Bone marrow (tissue), 2 donors: ENCODE measurements at regions not wholly inside any gene's neighbourhood (a gene's known extent, or its start where the extent isn't known, plus 50 kb on each side); places are given as distances from the start of the nearest gene placed in this dataset.
"Not testable (repeated sequence)": the region's sequence is repeated elsewhere in the genome, so short reads cannot be mapped to it uniquely, and the experiment has no call there.

Source experiments
- DNase-seq, 2 donors: peaks; one replicate each; lab custom pipeline; 2025; lab: John Stamatoyannopoulos, UW

DNA sequence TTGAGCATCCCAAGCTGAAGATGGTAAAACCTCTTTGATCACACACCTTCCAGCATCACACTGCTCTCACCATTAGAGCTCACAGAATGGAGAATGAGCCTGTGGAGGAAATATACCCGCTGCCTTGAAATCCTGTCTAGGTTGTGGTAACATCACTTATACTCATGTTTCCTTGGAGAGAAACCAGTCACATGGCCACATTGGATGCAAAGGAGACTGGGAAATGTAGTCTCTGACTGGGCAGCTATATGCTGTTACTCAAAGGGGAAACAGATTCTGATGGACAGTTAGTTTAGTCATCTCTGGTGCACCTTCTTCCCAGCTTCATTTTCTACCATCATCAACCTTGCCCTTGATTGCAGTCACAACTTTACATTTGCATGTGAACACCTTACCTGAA, 286.3 kb downstream of the ANKRD50 start:
- no peak for DNase-seq

DNA sequence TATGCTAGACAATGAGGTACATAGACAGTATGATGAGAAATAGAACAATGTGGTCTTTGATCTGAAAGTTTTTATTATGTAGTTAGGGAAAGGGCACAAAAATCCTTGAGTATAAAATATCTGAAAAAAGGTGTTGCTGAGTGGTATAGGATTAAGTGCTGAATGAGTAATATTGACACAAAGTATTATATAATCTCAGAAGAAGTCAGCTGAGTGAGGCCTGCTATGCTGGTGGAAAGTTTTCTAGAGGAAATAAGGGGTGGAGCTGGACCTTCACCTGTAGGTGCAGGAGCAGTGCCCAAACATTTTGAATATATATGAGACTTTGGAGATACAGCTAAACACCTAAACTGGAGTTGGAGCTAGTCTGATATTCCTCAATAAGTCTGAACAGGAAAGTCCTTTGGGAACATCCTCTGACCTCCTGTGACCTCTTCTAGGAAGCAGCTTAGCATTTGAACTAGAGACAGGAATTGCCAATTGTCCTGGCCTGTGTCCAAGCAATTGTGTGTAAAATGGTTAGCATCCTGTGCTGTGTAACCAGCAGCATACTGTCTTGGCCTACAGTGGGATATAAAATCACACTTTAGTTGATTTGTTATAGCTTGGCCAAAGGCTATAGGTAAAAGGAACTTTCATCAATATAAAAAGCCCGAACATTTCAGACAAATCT, 285.3 kb downstream of the ANKRD50 start:
- no peak for DNase-seq

DNA sequence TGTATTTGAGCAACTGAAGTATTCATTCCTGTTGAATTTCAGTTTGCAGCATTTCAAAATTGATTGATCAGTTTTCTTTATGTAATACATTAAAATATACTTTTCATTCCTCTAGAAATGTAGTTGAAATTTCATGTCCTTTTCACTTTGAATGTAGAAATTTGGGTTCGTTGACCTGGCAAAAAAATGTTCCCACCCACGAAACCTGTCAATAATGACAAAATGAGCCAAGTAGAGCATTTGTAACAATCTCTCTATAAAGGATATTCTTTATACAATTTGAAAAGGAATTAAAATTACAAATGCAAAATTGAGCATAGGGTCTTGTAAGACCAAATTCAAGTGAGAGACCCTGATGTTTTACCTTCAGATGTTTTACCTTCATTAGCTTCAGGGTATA, 283.9 kb downstream of the ANKRD50 start:
- no peak for DNase-seq

DNA sequence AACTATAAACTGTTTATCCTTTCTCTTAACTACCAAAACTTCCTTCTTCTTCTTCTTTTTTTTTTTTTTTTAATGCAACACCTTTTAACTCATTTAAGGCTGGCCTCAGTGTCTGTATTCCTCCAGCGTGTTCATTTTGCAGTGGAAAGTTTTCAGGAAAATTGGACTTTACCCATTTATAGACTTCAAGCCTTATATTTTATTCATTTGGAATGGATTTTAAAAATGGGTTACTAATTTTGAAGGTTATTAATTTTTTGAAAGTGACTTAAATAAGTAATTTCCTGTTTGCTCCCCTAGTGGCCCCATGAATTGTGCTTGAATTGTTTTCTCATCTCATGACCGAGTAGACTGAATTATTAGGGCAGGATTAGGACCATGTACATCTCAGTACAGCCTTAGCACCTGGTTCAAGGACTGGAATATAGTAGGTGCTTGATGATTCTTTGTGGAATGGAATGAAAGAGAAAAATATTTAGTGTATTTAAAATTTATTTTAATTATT, 282.7 kb downstream of the ANKRD50 start:
- no peak for DNase-seq

DNA sequence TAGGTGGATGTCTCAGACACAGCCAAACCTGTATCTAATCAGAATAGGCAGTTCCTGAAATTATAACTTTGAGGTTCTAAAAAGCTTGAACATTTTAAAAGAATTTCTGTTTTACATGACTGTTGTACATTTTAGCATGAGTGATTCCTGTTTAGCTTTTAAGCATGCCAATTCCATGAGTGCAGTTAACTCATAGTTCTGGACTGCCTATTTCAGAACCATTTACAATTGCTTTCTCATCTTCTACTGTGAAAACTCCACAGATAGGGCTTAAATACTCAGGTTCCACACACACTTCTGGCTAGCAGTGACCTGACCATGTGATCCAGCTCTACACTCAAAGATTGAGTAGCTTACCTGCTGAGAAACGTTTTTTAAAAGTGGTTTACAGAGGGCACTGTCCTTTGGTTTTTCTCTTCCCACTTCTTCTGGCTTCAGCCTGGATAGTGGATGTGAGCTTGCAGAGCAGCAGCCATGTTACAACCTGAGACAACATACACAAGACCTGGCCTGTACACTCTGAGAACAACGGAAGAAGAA, 280.8 kb downstream of the ANKRD50 start:
- no peak for DNase-seq

DNA sequence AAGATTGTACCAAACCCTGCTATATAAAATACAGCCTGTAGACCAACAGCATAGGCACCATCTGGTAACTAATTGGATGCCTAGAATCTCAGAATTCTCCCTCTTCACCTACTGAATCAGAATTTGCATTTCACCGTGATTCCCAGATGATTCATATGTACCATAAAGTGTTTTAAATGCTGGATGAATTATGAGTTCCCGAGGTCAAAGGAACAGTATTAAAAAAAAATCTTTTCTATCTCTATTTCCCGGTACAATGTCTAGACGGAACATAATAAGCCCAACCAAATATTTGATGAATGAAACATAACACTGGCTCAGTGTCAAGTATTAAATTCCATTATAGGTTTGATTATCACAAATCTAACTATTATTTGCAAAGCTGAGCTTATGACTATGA, 280.0 kb downstream of the ANKRD50 start:
- DNase-seq, result no peak

DNA sequence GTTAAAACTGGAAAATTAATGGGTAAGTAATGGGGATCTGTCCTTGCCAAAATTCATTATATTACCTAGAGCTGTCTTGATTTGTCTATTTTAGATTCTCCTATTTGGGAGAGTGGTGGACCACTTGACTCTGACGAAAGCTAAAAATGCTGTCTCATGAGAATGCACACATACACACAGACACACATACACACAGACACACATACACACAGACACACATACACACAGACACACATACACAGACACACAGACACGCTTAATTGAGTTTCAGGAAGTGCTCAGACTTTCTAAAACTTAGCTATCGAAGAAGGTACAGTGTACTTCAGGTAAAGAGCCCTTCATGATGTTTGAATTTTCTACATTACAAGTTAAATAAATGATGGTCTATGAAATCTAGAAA, 279.5 kb downstream of the ANKRD50 start:
- no peak for DNase-seq

DNA sequence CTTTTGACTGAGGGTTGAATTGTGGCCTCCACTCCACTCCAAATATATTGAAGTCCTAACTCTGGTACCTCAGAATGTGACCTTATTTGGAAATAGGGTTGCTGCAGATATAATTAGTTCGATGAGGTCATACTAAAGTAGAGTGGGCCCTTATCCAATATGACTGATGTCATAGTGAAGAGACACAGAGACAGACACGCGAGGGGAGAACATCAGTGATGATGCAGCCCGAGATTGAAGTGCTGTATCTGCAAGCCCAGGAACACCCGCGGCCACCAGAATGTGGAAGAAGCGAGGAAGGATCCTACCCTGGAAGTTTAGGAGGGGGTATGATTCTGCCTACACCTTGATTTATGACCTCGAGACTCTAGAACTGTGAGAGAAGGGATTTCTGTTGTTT, 279.0 kb downstream of the ANKRD50 start:
- DNase-seq, result no peak

DNA sequence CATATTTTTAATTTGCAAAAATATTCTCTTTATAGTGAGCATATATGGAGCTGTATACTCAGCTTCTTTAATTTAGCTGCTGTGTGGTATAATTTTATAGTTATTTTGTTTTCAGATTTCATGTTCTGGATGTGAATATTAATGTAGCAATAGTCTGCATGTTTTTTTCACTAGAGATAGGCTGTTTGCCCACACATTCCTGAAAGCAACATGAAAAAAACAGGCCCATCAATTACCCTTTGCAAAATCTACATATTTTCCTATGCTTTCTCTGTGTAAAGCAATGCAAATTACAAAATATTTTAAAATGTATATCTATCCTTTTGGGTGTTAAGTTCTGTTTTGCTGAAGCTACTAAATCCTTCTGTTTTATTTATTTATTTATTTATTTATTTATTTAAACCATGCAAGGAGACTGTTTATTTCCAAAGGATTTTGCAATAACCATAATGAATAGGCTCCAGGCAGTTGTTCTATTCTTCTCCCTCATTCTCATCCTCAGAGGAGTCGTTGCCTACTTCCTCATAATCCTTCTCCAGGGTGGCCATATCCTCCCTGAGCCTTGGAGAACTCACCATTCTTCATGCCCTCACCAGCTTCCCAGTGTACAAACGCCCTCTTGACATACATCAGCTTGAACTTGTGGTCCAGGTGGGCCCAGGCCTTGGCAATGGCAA, 277.1 kb downstream of the ANKRD50 start:
- no peak for DNase-seq

DNA sequence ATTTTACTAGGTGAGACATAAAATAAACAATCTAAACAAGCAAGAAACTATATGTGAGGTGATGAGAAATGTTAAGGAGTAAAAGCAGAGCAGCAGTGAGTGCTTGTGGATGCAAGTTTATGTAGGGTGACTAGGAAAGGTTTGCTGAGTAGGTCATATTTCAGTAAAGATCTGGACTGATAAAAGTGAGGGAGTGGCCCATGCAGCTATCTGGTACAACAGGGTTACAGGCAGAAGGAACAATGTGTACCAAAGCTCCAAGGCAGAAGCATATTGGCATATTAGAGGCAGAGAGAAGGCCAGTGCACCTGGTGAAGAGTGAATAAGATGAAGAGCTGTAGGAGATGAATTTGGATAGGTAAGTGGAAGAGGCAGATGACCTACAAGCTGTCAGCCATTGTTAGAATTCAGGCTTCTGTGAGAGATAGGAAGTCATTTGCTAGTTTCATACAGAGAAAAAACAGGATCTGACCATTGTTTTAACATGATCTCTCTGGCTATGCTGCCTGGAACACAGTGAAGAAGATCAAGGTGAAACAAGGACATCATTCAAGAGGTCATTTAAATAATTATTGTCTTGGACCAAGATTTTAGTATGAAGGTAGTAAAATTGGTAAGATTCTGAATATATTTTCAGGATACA, 274.6 kb downstream of the ANKRD50 start:
- DNase-seq, result no peak

DNA sequence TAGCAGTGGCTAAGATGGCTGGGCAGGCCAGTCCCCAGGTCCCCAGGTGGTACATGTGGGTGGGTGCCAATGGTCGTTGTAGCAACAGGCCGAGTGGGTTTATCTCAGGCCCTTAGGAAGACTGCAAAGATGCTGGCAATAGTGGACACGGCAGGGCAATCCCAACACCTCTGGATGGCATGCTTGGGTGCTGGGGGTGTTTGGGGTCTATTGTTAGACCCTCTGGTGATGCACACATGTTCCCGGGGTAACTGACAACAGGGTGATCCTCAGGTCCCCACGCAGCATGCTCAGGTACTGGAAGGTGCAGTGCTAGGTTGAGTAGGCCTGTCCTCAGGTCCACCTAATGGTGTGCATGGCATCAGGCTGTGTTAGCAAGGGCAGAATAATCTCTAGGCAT, 267.5 kb downstream of the ANKRD50 start:
- DNase-seq, result no peak

DNA sequence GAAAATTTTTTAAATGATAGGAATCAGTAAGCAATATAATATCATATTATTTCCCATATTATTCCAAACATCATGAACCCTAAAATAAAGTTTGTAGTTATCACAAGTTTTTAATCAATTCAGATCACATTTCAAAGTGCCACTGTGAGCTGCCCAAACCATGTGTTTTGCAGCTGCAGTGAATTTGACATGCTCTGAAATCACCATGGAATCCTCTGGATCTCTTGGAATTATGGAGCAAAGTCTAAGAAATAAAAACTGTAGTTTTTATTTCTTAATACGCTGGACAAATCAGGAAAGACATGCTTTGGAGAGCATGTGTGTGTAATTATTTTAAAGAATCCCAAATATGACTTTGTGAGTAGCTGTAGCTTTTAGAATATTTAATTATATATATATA, 262.7 kb downstream of the ANKRD50 start:
- no peak for DNase-seq

DNA sequence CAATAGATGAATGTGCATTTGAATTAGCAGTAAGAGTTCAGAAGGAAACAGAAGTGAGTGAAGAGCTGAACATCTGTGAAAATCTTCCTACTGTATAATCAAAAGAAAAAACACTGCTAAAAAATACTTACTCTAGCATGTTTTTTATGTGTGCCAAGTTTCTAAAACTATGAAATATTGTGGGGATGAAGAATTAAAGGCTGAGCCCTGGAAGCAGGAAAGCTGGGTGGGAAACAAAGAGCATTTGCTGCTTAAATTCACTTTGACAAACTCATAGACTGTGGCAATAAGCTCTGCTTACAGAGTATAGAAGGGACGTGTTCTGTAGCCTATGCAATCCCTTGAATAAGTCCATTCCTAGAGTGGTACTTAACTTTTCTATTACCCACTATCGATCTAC, 261.7 kb downstream of the ANKRD50 start:
- DNase-seq, result no peak

DNA sequence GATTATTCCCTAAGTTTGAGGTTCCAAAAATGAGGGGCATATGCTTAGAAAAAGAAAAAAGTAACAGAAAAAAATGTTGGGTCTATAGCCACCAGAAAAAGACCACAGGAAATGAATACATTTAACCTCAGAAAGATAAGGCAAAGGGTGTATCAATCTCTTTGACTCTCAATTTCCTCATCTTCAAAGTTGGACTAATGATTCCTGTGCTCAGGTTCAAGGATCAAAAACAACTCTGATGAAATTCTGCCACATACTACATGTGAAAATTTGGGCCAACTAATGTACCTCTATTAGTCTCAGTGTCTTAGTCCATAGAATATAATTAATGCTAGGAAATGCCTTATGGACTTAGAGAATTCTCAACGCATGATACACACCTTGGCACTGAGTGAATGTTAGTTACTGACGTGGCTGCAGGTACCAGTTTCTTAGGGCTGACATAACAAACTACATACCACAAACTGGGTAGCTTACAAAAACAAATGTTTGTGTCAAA, 257.7 kb downstream of the ANKRD50 start:
- DNase-seq, result no peak

DNA sequence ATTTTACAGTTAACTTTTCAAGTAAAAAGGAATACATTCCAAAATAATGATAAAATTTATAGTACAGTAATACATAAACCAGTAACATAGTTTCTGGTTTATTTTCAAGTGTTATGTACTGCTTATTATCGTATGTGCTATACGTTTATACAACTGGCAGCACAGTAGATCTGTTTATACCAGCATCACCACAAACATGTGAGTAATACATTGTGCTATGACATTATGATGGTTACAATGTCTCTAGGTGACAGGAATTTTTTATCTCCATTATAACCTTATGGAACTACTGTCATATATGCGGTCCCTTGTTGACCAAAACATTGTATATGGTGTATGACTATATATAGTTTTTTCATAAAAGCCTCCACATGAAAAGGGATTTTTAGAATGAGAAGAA, 256.9 kb downstream of the ANKRD50 start:
- no peak for DNase-seq

DNA sequence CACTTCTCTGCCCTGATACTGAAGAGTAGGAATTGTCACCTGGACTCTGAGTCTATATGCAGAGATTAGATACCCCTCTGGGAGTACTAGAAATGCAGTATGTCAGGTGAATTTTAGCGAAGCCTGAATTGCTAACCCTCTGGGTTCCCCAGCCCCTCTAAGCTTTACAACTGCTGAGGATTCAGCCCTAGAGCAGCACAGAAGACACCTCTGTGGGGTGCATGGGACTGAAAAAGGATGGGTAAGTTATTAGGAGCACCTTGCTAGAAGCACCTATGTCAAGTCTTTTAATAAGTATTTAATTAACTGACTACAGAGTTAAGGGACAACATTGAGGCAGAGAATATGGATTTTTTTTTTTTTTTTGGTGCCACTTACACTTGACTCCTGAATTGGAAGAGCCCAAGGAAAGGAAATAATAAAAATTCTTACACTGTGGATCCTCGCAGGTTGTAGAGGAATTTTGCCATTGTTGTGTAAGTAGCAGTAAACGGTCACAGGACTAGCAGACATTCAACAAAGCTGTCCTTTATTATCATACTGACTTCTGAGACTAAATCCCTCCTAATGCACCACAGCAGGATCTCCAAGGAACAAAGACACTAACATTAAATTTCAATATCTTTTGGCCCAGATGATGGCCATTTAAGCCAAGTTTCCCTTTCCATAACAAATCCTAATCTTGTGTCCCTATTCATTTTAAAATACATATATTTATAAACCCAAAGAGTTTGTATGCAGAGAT, 253.2 kb downstream of the ANKRD50 start:
- no peak for DNase-seq

DNA sequence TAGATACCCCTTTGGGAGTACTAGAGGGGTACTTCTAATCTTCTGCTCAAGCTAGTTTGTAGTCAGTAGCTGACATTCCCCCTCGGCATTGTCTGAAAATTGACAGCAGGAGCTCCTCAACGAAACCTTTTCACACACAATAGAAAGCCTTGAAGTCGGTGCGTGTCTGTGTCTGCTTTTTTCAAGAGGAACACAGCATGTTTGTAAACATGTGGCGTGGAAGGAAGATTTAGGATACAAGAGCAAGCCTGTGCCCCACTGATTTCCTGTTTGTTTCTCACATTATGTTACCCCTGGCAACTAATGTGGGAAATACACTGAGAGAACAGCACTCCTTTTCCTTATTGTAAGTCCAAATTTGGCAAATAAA, 252.6 kb downstream of the ANKRD50 start:
- no peak for DNase-seq

DNA sequence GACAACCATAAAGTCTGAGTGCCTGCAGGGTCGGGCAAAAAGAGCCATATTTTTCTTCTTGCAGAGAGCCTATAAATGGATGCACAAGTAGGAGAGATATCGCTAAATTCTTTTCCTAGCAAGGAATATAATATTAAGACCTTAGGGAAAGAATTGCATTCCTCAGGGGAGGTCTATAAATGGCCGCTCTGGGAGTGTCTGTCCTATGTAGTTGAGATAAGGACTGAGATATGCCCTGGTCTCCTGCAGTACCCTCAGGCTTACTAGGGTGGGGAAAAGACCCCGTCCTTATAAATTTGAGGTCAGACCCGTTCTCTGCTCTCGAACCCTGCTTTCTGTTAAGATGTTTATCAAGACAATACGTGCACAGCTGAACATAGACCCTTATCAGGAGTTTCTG, 250.9 kb downstream of the ANKRD50 start:
- not testable (repeated sequence) for DNase-seq

DNA sequence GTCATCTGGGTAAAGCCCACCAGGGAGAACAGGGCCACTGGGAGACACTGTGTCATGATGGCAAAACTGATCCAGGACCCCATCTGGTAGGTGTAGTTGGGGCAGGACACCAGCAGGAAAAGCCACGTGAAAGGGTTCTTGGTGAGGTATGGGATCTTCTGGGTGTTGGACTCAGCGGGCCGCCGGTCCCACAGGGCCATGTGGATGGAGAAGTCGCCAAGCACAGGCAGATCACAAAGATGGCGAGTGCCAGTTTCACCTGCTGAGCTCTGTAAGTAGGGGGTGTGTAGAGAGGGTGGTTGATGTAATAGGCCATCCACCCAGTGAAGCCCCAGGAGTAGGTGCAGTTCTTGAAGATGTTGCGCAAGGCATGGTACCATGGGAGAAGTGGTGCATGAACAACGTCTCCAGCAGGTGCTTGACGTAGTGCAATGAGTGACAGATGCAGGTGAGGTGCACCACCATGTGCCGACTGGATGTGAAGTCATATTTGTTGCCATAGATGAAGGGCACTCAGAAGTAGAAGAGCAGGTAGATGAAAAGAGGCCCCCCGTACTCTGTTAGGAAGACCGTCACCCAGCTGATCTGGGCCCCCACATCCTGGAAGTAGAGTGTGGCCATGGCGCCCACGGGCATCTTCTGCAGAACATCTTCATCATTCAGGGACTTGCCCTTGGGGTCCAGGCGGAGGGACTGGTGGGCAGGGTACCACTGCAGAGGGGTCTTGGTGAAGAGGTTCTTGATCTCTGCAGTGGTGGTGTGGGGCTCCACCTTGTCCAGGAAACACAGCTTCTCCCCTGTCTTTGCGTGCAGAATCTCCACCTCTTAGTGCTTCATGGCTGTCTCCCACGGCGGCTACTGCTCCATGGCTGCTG, 249.3 kb downstream of the ANKRD50 start:
- no peak for DNase-seq

DNA sequence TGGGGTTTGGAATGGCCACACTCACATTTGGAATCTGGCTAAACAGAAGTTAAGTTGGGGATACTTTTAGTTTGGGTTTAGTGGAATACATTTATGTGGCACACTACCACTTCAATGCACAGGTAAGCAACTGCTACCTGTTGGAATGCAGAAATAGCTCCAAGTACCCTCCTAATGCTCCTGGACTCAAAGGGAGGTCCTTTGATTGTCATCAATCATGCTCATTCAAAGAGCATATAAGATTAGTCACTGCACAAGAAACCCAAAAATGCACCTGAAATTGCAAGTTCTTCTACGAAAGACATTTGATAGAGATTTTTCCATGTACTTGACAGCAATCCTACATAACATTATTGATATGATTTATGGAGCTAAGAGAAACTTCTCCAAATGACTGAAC, 247.7 kb downstream of the ANKRD50 start:
- DNase-seq, result no peak

DNA sequence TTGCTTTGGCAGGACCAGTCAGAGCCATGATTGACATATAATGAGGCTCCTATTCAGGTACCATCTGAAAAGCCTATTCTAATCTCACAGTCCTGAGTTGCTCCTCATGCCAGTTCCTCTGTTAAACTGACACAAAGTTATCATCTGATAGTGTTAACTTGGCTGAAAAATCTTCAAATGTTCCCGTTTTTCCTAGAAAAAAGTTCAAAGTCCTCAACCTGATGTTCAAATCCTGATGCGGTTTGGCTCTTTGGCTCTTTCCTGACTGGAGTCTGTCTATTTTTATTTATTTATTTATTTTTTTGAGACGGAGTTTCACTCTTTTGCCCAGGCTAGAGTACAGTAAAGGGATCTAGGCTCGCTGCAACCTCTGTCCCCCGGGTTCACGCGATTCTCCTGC, 244.2 kb downstream of the ANKRD50 start:
- no peak for DNase-seq
